ENCODE measurements at regions not wholly inside any gene's neighbourhood (a gene's known extent, or its start where the extent isn't known, plus 50 kb on each side); places are given as distances from the start of the nearest gene placed in this dataset.
"Not testable (repeated sequence)": the region's sequence is repeated elsewhere in the genome, so short reads cannot be mapped to it uniquely, and the experiment has no call there.

- no peak for DNase-seq (ENCODE audit: low read depth in 3 of 3, low spot score in 1 of 3)
These were observed 103.0 kb upstream of the PLXNA2 start for GRCh38 chr1:208347191-208347590.

- DNase-seq (ENCODE audit: low read depth in 3 of 3, low spot score in 1 of 3): no peak
These were observed 105.6 kb upstream of the PLXNA2 start for GRCh38 chr1:208349694-208350330.

GRCh38 chr1:208350815-208351214, 106.6 kb upstream of the PLXNA2 start:
- DNase-seq (ENCODE audit: low read depth in 3 of 3, low spot score in 1 of 3): no peak

GRCh38 chr1:208351838-208352237, 107.7 kb upstream of the PLXNA2 start:
- no peak for DNase-seq (ENCODE audit: low read depth in 3 of 3, low spot score in 1 of 3)

DNA sequence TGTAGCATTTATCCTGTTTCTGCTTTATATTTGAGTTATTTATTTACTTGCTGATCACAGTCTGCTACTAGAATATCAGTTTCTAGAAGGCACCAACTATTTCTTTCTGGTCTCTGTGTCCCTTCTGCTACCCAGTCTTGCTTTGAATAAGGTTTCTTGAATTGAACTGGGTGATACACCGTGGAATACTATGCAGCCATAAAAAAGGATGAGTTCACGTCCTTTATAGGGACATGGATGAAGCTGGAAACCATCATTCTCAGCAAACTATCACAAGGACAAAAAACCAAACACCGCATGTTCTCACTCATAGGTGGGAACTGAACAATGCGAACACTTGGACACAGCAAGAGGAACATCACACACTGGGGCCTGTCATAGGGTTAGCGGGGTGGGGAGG, 109.6 kb upstream of the PLXNA2 start:
- not testable (repeated sequence) for DNase-seq (ENCODE audit: low read depth in 3 of 3, low spot score in 1 of 3)

DNA sequence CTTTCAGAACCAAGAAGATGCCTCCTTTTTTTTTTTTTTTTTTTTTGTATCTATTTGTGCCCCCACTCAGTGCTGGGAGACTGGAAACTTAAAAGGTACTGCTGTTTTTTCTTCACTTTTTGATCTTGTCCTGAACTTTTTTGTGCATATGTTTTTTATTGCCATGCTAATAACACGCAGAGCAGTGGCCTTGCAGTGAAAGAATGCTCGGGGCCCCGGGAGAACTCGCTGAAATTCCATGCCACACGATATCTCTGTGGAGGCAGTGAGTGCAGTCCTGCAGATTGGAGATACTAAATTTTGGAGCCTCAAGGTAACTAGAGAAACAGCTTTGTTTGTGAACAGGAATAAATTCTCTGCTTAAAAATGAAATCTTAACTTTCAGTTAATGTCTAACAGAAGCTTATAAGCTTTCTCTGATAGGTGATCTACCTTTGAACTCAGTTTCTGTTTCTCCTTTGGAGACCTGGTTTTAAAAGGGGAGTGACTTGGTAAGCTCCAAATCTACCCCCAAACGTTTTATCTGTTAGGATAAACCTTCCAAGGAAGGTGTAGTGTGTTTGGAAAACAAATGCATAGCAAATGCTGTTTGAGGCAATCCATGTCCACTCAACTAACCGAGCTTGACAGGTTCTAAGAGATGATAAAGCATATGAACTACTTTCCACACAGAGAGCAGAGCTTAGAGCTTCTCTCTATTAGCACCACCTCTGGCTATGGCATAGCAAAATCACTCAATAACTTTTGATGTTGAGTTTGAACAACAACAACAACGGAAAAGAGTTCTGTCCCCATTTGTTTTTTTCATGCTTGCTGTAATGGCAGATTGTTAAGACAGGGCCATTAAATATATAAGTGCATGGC, 113.7 kb upstream of the PLXNA2 start:
- DNase-seq (ENCODE audit: low read depth in 3 of 3, low spot score in 1 of 3): no peak

DNA sequence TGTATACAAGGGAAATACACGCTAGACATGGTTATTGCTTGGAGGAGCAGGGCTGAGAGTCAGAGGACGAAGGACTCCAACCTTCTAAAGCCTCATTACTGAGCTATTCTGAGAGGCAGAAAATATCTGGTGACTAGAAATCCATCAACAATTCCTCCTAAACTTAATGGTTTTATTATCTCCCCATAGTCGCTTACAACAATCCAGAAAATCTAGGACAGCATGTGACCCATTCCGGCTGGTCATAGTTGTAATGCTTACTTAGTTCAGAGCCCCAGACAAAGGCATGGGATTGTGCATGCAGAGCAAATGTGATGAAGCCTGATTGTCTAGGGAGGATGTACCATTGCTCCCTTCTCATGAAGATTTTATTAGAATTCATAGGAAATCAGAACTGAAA, 114.5 kb upstream of the PLXNA2 start:
- no peak for DNase-seq (ENCODE audit: low read depth in 3 of 3, low spot score in 1 of 3)

DNA sequence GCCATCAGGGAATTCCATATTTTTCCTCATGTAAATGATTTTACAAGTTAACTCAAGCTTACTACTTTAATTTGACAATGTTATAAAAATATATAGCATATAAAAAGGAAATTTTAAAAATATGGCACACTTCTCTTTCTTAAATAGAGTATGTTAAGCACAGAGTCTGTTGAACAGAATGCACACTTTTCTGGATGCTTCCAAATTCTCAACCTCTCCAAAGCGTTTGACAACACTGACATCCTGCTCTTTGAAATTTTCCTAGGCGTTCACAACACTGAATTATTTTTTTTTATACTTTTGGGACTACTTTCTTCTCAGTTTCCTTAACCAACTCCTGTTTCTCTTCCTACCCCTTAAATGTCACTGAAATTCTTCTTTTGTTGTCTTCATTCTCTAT, 117.8 kb upstream of the PLXNA2 start:
- DNase-seq (ENCODE audit: low read depth in 3 of 3, low spot score in 1 of 3): no peak

- no peak for DNase-seq (ENCODE audit: low read depth in 3 of 3, low spot score in 1 of 3)
These were observed 122.4 kb upstream of the PLXNA2 start for GRCh38 chr1:208366559-208366958.

DNA sequence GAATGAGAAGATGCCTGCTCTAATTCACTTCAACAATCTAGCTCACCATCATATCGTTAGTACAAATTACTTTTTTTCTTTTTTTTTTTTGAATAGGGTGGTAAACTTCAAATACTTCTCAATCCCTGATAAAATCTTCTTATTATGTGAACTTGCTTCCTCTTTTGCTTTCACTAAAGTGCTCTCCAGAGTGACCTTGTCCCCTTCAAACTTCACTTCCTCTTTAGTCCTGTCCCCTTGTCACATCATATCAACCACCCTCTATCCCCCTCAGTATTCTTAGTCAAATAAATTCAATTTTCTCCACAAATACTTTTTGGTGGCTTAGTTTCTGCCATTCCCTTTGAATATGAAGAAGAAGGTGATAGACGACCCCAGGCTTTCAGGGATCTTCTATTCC, 124.9 kb upstream of the PLXNA2 start:
- no peak for DNase-seq (ENCODE audit: low read depth in 3 of 3, low spot score in 1 of 3)

DNA sequence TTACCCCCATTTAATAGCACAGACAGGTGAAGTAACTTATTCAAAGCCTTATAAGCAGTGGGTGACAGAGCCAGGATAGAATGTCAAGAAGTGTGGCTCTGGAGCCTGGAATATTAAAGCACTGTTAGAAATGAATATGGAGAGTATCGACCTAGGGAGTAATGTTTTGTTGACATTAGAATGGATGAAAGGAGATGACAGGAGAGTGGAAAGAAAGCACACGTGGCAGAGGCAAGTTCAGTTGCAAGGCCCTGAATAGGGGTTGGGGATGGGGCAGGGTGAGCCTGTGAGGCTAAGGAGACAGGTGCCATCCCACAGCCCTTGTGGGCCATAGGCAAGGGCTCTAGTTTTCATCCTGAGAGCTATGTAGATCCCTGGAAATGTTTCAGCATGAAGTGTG, 125.5 kb upstream of the PLXNA2 start:
- no peak for DNase-seq (ENCODE audit: low read depth in 3 of 3, low spot score in 1 of 3)

GRCh38 chr1:208374391-208374941, 130.3 kb upstream of the PLXNA2 start:
- no peak for DNase-seq (ENCODE audit: low read depth in 3 of 3, low spot score in 1 of 3)

- no peak for DNase-seq (ENCODE audit: low read depth in 3 of 3, low spot score in 1 of 3)
These were observed 137.3 kb upstream of the PLXNA2 start for GRCh38 chr1:208381481-208381880.

DNA sequence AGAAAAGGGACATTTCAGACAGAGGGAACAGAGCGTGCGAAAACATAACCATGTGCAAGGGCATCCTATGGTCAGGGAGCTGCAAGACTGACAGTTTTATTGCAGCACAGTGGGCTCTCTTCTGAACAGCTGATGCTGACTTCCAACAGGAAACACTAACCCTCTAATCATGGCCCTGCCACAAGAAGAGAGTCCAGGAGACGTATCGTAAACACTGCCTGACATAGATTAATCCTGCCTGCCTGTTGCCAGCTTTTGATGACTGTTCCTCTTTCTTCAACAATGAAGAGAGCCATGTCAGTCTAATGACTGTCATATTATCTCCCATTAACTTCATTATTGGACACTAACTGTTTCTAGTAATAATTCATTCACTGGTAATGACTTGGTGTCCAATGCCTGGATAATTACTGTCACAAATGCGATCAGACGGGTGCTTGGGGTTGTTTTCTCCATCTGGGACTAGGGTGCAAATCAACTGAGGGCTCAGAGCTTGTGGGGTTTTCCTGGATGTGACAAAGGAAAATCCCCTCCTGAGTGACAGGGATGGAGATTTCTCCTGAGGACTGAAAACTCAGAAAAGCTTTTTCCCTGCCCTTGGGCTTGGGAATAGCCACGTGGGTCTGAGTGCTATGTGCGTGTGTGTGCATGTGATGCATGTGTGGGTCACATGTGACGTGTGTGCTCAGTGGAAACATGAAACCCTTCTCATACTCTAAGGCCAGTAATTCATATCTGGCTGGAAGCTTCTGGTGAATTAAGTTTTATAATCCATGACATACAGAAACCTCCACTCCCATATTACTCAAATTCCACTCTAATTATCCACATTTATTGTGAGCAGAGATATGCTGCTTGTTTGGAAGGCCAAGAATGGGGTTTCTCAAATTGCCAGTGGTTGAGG, 144.0 kb upstream of the PLXNA2 start:
- no peak for DNase-seq (ENCODE audit: low read depth in 3 of 3, low spot score in 1 of 3)

DNA sequence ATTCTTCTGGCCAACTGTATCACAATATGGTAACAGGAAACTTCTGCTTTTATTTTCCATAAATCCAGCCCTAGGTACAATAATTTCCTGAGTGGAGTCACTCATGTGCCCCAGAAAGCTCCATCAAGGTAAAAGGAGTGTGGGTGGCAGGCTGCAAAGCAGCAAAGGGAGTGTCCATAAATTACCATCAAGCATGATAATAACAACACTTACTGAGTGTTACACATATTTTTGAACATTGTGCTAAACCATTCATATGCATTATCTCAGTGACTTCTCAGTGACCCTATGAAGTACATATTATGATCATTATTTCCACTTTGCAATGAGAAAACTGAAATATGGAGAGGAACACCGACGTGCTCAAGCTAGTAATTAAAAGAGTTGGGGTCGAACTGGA, 149.2 kb upstream of the PLXNA2 start:
- no peak for DNase-seq (ENCODE audit: low read depth in 3 of 3, low spot score in 1 of 3)

GRCh38 chr1:208393826-208394225, 149.6 kb upstream of the PLXNA2 start:
- no peak for DNase-seq (ENCODE audit: low read depth in 3 of 3, low spot score in 1 of 3)

DNA sequence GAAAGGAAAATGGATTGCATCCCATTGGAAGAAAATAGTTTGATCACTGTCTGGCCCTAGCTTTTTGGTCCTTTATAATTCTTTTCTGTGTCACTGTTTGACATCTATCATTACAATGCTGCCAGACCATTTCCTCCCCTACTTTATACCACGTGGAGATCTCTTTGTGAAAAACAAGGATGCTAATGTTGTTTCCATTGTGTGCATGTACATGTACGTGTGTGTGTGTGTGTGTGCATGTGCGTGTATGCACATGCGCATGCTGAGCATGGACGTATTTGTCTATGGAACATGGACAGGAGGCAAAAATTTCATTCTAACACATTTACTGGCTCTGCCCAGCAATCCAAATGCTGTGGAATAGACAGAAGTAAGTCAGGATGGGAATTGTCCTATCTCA, 153.1 kb upstream of the PLXNA2 start:
- DNase-seq (ENCODE audit: low read depth in 3 of 3, low spot score in 1 of 3): no peak

DNA sequence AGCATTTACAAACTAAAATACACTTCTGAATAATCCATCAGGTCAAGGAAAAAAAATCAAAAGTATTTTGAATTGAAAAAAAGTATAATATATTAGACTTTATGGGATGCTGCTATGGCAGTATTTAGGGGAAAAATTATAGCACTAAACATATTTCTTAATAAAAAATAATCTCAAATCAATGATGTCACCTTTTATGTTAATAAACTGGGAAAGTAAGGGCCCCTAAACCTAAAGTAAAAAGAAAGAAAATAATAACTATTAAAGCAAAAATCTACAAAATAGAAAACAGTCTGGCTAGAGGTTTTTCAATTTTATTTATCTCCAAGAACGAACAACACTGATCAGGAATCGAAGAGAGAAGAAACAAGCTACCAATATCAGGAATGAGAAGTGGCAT, 160.8 kb upstream of the PLXNA2 start:
- DNase-seq (ENCODE audit: low read depth in 3 of 3, low spot score in 1 of 3): no peak

GRCh38 chr1:208409176-208409575, 165.0 kb upstream of the PLXNA2 start:
- no peak for DNase-seq (ENCODE audit: low read depth in 3 of 3, low spot score in 1 of 3)

DNA sequence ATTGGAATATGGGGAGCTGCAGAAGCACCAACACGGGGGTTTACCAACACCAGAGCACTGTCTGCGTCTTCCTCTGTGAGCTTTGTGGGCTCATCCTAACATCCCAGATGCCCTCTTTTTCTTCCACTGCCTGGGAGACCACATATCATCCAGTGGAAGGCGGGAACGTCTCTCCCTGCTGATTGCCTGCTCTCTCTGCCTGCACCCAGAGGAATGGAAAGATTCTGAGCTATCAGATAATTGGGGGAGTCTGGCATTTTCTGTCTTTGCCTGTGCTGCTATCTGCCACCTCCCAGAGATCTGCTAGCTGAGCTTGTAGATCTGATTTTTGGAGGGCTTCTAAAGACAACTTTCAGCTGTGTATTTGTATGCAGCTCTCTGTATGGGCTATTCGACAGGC, 166.2 kb upstream of the PLXNA2 start:
- DNase-seq (ENCODE audit: low read depth in 3 of 3, low spot score in 1 of 3): no peak

DNA sequence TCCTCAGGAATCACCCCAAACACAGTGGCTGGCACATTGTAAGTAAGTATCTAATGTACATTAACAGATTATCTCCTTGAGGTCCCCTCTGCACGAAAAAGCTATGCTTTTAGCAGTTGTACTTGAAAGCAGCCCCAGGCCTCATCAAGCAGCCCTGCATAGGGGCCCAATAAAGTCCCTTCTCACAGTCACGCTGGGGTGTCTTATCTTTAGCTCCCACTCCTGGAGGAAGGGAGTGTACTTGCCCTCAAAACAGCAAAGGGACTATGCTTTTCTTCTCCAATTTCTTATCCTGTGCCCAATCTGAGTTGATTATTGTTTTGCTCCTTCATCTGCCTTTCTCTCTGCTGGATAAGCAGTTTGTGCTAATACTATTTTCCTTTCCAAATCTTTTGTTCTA, 168.8 kb upstream of the PLXNA2 start:
- DNase-seq (ENCODE audit: low read depth in 3 of 3, low spot score in 1 of 3): no peak

All from stimulated activated CD4-positive, alpha-beta T cell treated with anti-CD3 and anti-CD28 coated beads, TNF-alpha, amount 100 ng/mL, for 1 hour (primary cell).